Left lung (tissue), 4 donors: ENCODE measurements at regions not wholly inside any gene's neighbourhood (a gene's known extent, or its start where the extent isn't known, plus 50 kb on each side); places are given as distances from the start of the nearest gene placed in this dataset.

ENCODE experiments used
- ATAC-seq: fragments of 200-7000 bp; cut with Tn5 transposase; one replicate; pipeline ENCODE4 v1.9.1; 2020; ENCODE audit warnings: moderate library complexity
- DNase-seq, 4 donors: peaks; one replicate each; pipeline ENCODE4 v3.0.0-alpha.2; 2013 to 2020
- H3K27ac ChIP-seq, 2 donors: fragments of 200-600 bp; sonication (generic) in 1 of 2; one replicate each; pipeline versions ENCODE4 v1.5.0 to v1.8.0; 2020 to 2021
- H3K27me3 ChIP-seq, 2 donors: fragments of 200-600 bp; sonication (generic) in 1 of 2; one replicate each; pipeline versions ENCODE4 v1.5.0 to v1.8.0; 2020 to 2021
- H3K36me3 ChIP-seq, 2 donors: fragments of 200-600 bp; sonication (generic) in 1 of 2; one replicate each; pipeline versions ENCODE4 v1.5.0 to v1.8.0; 2020 to 2021
- H3K4me1 ChIP-seq, 2 donors: fragments of 200-600 bp; one replicate each; pipeline ENCODE4 v1.8.0; 2021
- H3K4me3 ChIP-seq, 2 donors: fragments of 200-600 bp; sonication (generic) in 1 of 2; one replicate each; pipeline versions ENCODE4 v1.5.0 to v1.8.0; 2020 to 2021; ENCODE audit warnings: mild to moderate bottlenecking in 1 of 2
- H3K9me3 ChIP-seq, 2 donors: fragments of 200-600 bp; sonication (generic) in 1 of 2; one replicate each; pipeline versions ENCODE4 v1.5.0 to v1.8.0; 2020 to 2021
- CTCF ChIP-seq, 2 donors: fragments of 200-600 bp; sonication (generic) in 1 of 2; IDR thresholded peaks; one replicate each; pipeline versions ENCODE4 v1.5.0 to v1.8.0; 2021; ENCODE audit warnings: antibody characterized with exemption in 2 of 2
- intact Hi-C, 2 donors: fragments of 100-400 bp; cut with DNase I; formaldehyde crosslinking; loops; one replicate each; pipeline versions ENCODE4 v1.11.2 to v1.14.2; 2022
- donor health status: DM: no; HTN: yes; CAD: no.
- donor health status: DM: no; HTN: no; CAD: no.

GRCh38 chr2:133720429-133720828 is 152.2 kb upstream of the NCKAP5 start:
- Histone ChIP-seq H3K27ac (no peak overlapping the region), H3K27me3 (no peaks in the 10 kb centered on the region), H3K4me1 (no peaks in the 10 kb centered on the region), H3K4me3 (no peak overlapping the region), H3K9me3 (no peaks in the 10 kb centered on the region), H3K36me3 (no peaks in the 10 kb centered on the region)
- DNase-seq (no peak), ATAC-seq (no peak)
- TF ChIP-seq CTCF (IDR thresholded peaks at IDR 0.05) = no peak
- intact Hi-C loops = no loop called here

GRCh38 chr2:133721118-133721517 is 152.9 kb upstream of the NCKAP5 start:
- Histone ChIP-seq H3K27me3 (no peaks in the 10 kb centered on the region), H3K4me1 (no peaks in the 10 kb centered on the region), H3K27ac (no peak overlapping the region), H3K9me3 (no peaks in the 10 kb centered on the region), H3K36me3 (no peaks in the 10 kb centered on the region), H3K4me3 (no peak overlapping the region)
- no peak for DNase-seq
- intact Hi-C loops = no loop called here
- no peak for TF ChIP-seq CTCF (IDR thresholded peaks at IDR 0.05)
- no peak for ATAC-seq

GRCh38 chr2:133723133-133723532 is 154.9 kb upstream of the NCKAP5 start:
- no peaks in the 10 kb centered on the region for H3K4me1 ChIP-seq
- DNase-seq (no peak), ATAC-seq (no peak)
- H3K27me3 ChIP-seq = no peaks in the 10 kb centered on the region
- no peak for TF ChIP-seq CTCF (IDR thresholded peaks at IDR 0.05)
- H3K36me3 ChIP-seq = no peaks in the 10 kb centered on the region
- H3K27ac ChIP-seq = no peak overlapping the region
- H3K4me3 ChIP-seq = no peak overlapping the region
- H3K9me3 ChIP-seq = no peaks in the 10 kb centered on the region
- intact Hi-C loops = no loop called here

- DNase-seq = no peak
- H3K36me3 ChIP-seq = no peaks in the 10 kb centered on the region
- no peaks in the 10 kb centered on the region for H3K4me1 ChIP-seq
- ATAC-seq = no peak
- no peaks in the 10 kb centered on the region for H3K27me3 ChIP-seq
- intact Hi-C loops = no loop called here
- no peaks in the 10 kb centered on the region for H3K9me3 ChIP-seq
- TF ChIP-seq CTCF (IDR thresholded peaks at IDR 0.05) = no peak
- no peak overlapping the region for H3K27ac ChIP-seq
- no peak overlapping the region for H3K4me3 ChIP-seq
Measured at GRCh38 chr2:133726973-133727372, 158.7 kb upstream of the NCKAP5 start.

- TF ChIP-seq CTCF (IDR thresholded peaks at IDR 0.05) = no peak
- no peak for DNase-seq
- intact Hi-C loops = no loop called here
- no peaks in the 10 kb centered on the region for H3K9me3 ChIP-seq
- ATAC-seq = no peak
- no peak overlapping the region for H3K27ac ChIP-seq
- H3K4me3 ChIP-seq = no peak overlapping the region
- no peaks in the 10 kb centered on the region for H3K4me1 ChIP-seq
- H3K27me3 ChIP-seq = no peaks in the 10 kb centered on the region
- H3K36me3 ChIP-seq = no peaks in the 10 kb centered on the region
Measured at GRCh38 chr2:133732059-133732458, 163.8 kb upstream of the NCKAP5 start.
